Adipocyte (in vitro differentiated cells): ENCODE measurements at regions not wholly inside any gene's neighbourhood (a gene's known extent, or its start where the extent isn't known, plus 50 kb on each side); places are given as distances from the start of the nearest gene placed in this dataset.

Experiments
- DNase-seq: peaks from one replicate; pipeline ENCODE4 v3.0.0-alpha.2; 2015; ENCODE audit warnings: low read depth
- H3K27me3 ChIP-seq: replicated peaks from 2 replicates; pipeline ENCODE4 v1.7.0; 2013; ENCODE audit warnings: mild to moderate bottlenecking, low read length, moderate library complexity; ENCODE audit not compliant: control insufficient read depth, insufficient read depth
- H3K36me3 ChIP-seq: 2 replicates; pipeline ENCODE4 v1.7.0; 2013; ENCODE audit warnings: low read length, mild to moderate bottlenecking, moderate library complexity; ENCODE audit not compliant: control insufficient read depth, insufficient read depth, severe bottlenecking
- H3K4me1 ChIP-seq: 2 replicates; pipeline ENCODE4 v1.7.0; 2013; ENCODE audit warnings: mild to moderate bottlenecking, low read length, moderate library complexity; ENCODE audit not compliant: control insufficient read depth, insufficient read depth
- H3K4me3 ChIP-seq: 2 replicates; pipeline ENCODE4 v1.7.0; 2013; ENCODE audit warnings: mild to moderate bottlenecking, low read length, moderate library complexity
- H3K9ac ChIP-seq: 2 replicates; pipeline ENCODE4 v1.7.0; 2013; ENCODE audit warnings: mild to moderate bottlenecking, low read length, moderate library complexity
- H3K9me3 ChIP-seq: 2 replicates; pipeline ENCODE4 v1.7.0; 2013; ENCODE audit warnings: mild to moderate bottlenecking, low read length, moderate library complexity; ENCODE audit not compliant: control insufficient read depth

GRCh38 chr3:61350782-61351309 lies 99.6 kb upstream of the FHIT start:
- no peak for DNase-seq
- peaks cover 7% of the 10 kb centered on the region for H3K27me3 ChIP-seq
- H3K4me1 ChIP-seq, result no peaks in the 10 kb centered on the region
- no peaks in the 10 kb centered on the region for H3K9me3 ChIP-seq
- no peak overlapping the region for H3K9ac ChIP-seq
- H3K36me3 ChIP-seq, result no peaks in the 10 kb centered on the region
- H3K4me3 ChIP-seq, result no peak overlapping the region

GRCh38 chr3:61352306-61352705 lies 101.1 kb upstream of the FHIT start:
- no peaks in the 10 kb centered on the region for H3K9me3 ChIP-seq
- H3K36me3 ChIP-seq, result no peaks in the 10 kb centered on the region
- H3K4me1 ChIP-seq, result no peaks in the 10 kb centered on the region
- no peak overlapping the region for H3K4me3 ChIP-seq
- H3K27me3 ChIP-seq, result peaks cover 4% of the 10 kb centered on the region
- DNase-seq, result no peak
- no peak overlapping the region for H3K9ac ChIP-seq

DNA sequence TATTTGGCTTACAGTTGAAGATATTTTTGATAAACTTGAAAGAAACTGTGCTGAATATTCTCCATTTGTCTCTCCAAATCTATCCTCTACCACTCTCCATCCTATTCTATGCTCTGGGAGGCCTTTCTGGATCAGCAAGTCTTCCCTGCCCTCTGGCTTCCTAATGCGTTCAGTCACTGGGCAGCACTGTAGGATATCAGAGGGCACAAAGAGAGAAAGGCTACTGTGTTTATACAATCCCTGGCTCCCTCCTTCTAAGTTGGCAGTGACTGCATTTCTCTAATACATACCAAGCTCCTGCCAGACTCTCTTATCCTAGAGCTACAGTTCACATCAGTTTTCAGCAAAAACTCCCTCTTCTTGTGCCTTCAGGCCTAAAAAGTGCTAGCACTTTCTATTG lies 102.1 kb upstream of the FHIT start:
- no peak for DNase-seq
- Histone ChIP-seq H3K27me3 (peaks cover 4% of the 10 kb centered on the region), H3K9me3 (no peaks in the 10 kb centered on the region), H3K4me1 (no peaks in the 10 kb centered on the region), H3K9ac (no peak overlapping the region), H3K36me3 (no peaks in the 10 kb centered on the region), H3K4me3 (no peak overlapping the region)

GRCh38 chr3:61354604-61355003 lies 103.4 kb upstream of the FHIT start:
- H3K4me3 ChIP-seq, result no peak overlapping the region
- no peaks in the 10 kb centered on the region for H3K27me3 ChIP-seq
- no peaks in the 10 kb centered on the region for H3K4me1 ChIP-seq
- no peak for DNase-seq
- no peak overlapping the region for H3K9ac ChIP-seq
- H3K9me3 ChIP-seq, result no peaks in the 10 kb centered on the region
- no peaks in the 10 kb centered on the region for H3K36me3 ChIP-seq

DNA sequence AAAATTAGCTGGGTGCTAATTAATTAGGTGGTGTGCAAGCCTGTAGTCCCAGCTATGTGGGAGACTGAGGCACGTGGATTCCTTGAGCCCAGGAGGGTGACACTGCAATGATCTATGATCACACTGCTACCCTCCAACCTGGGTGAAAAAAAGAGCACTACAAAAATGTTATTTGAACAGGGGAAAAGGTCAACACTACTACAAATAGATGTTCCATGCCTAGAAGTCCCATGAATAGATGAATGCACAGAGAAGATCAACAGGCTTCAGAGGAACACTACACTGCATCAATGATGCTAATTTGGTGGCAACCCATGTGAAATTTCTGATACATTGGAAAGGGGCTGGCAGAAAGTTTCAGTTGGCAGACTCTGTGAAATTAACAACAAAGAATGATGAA lies 105.4 kb upstream of the FHIT start:
- H3K27me3 ChIP-seq, result no peaks in the 10 kb centered on the region
- no peak overlapping the region for H3K4me3 ChIP-seq
- H3K9me3 ChIP-seq, result no peaks in the 10 kb centered on the region
- no peaks in the 10 kb centered on the region for H3K36me3 ChIP-seq
- no peaks in the 10 kb centered on the region for H3K4me1 ChIP-seq
- DNase-seq, result no peak
- no peak overlapping the region for H3K9ac ChIP-seq

DNA sequence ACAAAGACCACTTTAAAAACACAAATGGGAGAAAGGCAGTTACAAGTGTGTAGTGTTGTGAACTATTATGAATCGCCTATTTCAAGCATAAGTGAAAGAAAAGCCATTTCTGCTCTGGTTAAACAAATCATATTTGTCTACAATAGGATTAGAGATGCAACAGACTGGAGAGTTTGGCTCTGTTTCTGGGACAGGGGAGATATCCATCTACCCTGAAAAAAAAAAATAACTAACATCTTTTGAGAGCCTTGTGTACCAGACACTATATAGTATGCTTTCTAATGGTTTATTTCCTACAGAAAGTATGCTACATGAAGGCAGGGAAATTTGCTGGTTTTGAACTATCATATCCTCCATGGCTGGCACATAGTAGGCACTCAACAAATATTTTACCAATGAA lies 106.7 kb upstream of the FHIT start:
- Histone ChIP-seq H3K9me3 (no peaks in the 10 kb centered on the region), H3K9ac (no peak overlapping the region), H3K36me3 (no peaks in the 10 kb centered on the region), H3K4me1 (no peaks in the 10 kb centered on the region), H3K27me3 (no peaks in the 10 kb centered on the region), H3K4me3 (no peak overlapping the region)
- DNase-seq, result no peak

- Histone ChIP-seq H3K4me3 (no peak overlapping the region), H3K9me3 (no peaks in the 10 kb centered on the region), H3K27me3 (no peaks in the 10 kb centered on the region), H3K4me1 (no peaks in the 10 kb centered on the region), H3K36me3 (no peaks in the 10 kb centered on the region), H3K9ac (no peak overlapping the region)
- no peak for DNase-seq
Measured at GRCh38 chr3:61358364-61358763, 107.1 kb upstream of the FHIT start.

- Histone ChIP-seq H3K4me3 (no peak overlapping the region), H3K36me3 (no peaks in the 10 kb centered on the region), H3K27me3 (no peaks in the 10 kb centered on the region), H3K4me1 (no peaks in the 10 kb centered on the region), H3K9me3 (no peaks in the 10 kb centered on the region), H3K9ac (no peak overlapping the region)
- no peak for DNase-seq
Measured at GRCh38 chr3:61360297-61360965, 109.2 kb upstream of the FHIT start.

- no peak for DNase-seq
- Histone ChIP-seq H3K4me3 (no peak overlapping the region), H3K9ac (no peak overlapping the region), H3K4me1 (no peaks in the 10 kb centered on the region), H3K27me3 (no peaks in the 10 kb centered on the region), H3K9me3 (no peaks in the 10 kb centered on the region), H3K36me3 (no peaks in the 10 kb centered on the region)
Measured at GRCh38 chr3:61369678-61370077, 118.4 kb upstream of the FHIT start.

- DNase-seq, result no peak
- H3K4me3 ChIP-seq, result no peak overlapping the region
- no peaks in the 10 kb centered on the region for H3K27me3 ChIP-seq
- H3K9ac ChIP-seq, result no peak overlapping the region
- no peaks in the 10 kb centered on the region for H3K36me3 ChIP-seq
- H3K9me3 ChIP-seq, result no peaks in the 10 kb centered on the region
- no peaks in the 10 kb centered on the region for H3K4me1 ChIP-seq
Measured at GRCh38 chr3:61371123-61371522, 119.9 kb upstream of the FHIT start.

DNA sequence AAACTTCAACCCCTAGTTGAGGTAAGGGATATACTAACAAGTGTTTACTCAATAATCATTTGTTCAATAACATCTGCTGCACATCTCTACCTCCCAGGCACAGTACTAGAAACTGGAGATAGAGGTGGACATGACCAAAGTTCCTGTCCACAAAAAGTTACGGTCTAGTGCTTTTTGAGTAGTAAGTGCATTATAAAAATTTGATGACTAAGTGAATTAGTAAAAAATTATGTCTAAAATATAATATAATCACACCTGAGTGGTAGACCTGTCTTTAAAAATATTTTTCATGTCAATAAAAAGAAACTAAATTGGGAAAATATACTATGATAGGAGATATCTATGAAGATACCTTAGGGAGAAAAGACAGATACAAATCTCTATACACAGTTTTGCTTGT lies 121.5 kb upstream of the FHIT start:
- Histone ChIP-seq H3K4me1 (no peaks in the 10 kb centered on the region), H3K4me3 (no peak overlapping the region), H3K9me3 (no peaks in the 10 kb centered on the region), H3K36me3 (no peaks in the 10 kb centered on the region), H3K9ac (no peak overlapping the region), H3K27me3 (no peaks in the 10 kb centered on the region)
- no peak for DNase-seq

DNA sequence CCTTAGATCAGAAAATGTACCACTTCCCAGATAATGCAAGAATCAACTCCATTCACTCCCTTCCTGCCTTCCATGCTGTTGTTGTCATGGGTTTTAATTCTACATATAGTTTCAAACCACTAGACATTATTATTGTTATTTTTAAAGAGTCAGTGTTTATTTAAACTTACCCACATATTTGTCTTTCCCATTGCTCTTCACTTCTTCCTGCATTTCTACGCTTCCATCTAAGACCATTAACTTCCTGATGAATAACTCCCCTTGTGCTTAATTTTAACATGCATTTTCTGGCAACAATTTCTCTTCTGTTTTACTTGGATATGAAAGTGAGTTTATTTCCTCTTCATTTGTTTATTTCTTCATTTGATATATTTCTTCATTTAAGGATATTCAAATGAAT lies 127.1 kb upstream of the FHIT start:
- Histone ChIP-seq H3K4me3 (no peak overlapping the region), H3K9me3 (no peaks in the 10 kb centered on the region), H3K36me3 (no peaks in the 10 kb centered on the region), H3K27me3 (no peaks in the 10 kb centered on the region), H3K4me1 (no peaks in the 10 kb centered on the region), H3K9ac (no peak overlapping the region)
- DNase-seq, result no peak
